Breast epithelium (tissue), 4 donors: ENCODE measurements at regions not wholly inside any gene's neighbourhood (a gene's known extent, or its start where the extent isn't known, plus 50 kb on each side); places are given as distances from the start of the nearest gene placed in this dataset.

Experiments
- DNase-seq, 2 donors: peaks; one replicate each; pipeline ENCODE4 v3.0.0-alpha.2; 2019; ENCODE audit warnings: low spot score in 2 of 2
- H3K27ac ChIP-seq, 2 donors: fragments of 200-600 bp; sonication (generic) in 1 of 2; one replicate each; pipeline ENCODE4 v1.5.1; 2016 to 2019; ENCODE audit warnings: mild to moderate bottlenecking in 1 of 2
- H3K27me3 ChIP-seq, 2 donors: fragments of 200-600 bp; sonication (generic) in 1 of 2; one replicate each; pipeline versions ENCODE4 v1.5.1 to v1.6.0; 2017 to 2019; ENCODE audit warnings: control low read depth in 1 of 2, mild to moderate bottlenecking in 1 of 2
- H3K36me3 ChIP-seq: fragments of 200-600 bp; one replicate; pipeline ENCODE4 v1.5.1; 2019
- H3K4me1 ChIP-seq, 2 donors: fragments of 200-600 bp; sonication (generic); one replicate each; pipeline ENCODE4 v1.5.1; 2016 to 2019; ENCODE audit warnings: control low read depth in 1 of 2
- H3K4me3 ChIP-seq, 3 donors: fragments of 200-600 bp; sonication (generic); 1 replicate in 2 of 3; 2 replicates in 1 of 3; pipeline ENCODE4 v1.5.1; 2016 to 2019; ENCODE audit warnings: mild to moderate bottlenecking in 3 of 3, moderate library complexity in 2 of 3
- H3K9me3 ChIP-seq, 2 donors: fragments of 200-600 bp; sonication (generic) in 1 of 2; one replicate each; pipeline ENCODE4 v1.5.1; 2016 to 2019; ENCODE audit warnings: control low read depth in 1 of 2
- CTCF ChIP-seq, 3 donors: fragments of 450-650 bp; IDR thresholded peaks; one replicate each; pipeline ENCODE4 v1.5.1; 2016 to 2017; ENCODE audit warnings: antibody characterized with exemption in 3 of 3, mild to moderate bottlenecking in 3 of 3, moderate library complexity in 3 of 3
- POLR2A ChIP-seq: fragments of 450-650 bp; IDR thresholded peaks from one replicate; pipeline ENCODE4 v1.6.1; 2016; ENCODE audit warnings: antibody characterized with exemption, mild to moderate bottlenecking, moderate library complexity
- POLR2AphosphoS5 ChIP-seq, 3 donors: sonication (generic); formaldehyde crosslinking; IDR thresholded peaks; one replicate each; pipeline ENCODE4 v1.6.1; 2017; ENCODE audit warnings: antibody characterized with exemption in 3 of 3
- intact Hi-C: fragments of 100-400 bp; cut with DNase I; formaldehyde crosslinking; loops from one replicate; pipeline ENCODE4 v1.15.1; 2023; ENCODE audit warnings: low total_unique reads

- intact Hi-C loops = no loop called here
These were observed 83.9 kb upstream of the SYNDIG1 start for GRCh38 chr20:24385547-24385946.

GRCh38 chr20:24384865-24385264 lies 84.6 kb upstream of the SYNDIG1 start:
- intact Hi-C loops = no loop called here
- TF ChIP-seq POLR2A = no peak
- TF ChIP-seq CTCF (IDR thresholded peaks at IDR 0.05) = no peak
- no peak for TF ChIP-seq POLR2AphosphoS5 (IDR thresholded peaks at IDR 0.05)
- no peak for DNase-seq
- no peak overlapping the region for H3K27ac ChIP-seq
- H3K36me3 ChIP-seq = no peaks in the 10 kb centered on the region
- peaks cover 0 to 13% of the 10 kb centered on the region in 2 donors for H3K27me3 ChIP-seq
- H3K4me3 ChIP-seq = no peak overlapping the region
- no peaks in the 10 kb centered on the region for H3K4me1 ChIP-seq
- H3K9me3 ChIP-seq = no peaks in the 10 kb centered on the region

More at GRCh38 chr20:24385547-24385946, 83.9 kb upstream of the SYNDIG1 start:
- Histone ChIP-seq H3K4me3 (no peak overlapping the region), H3K36me3 (no peaks in the 10 kb centered on the region), H3K27ac (no peak overlapping the region), H3K27me3 (peaks cover 0 to 17% of the 10 kb centered on the region in 2 donors), H3K9me3 (no peaks in the 10 kb centered on the region), H3K4me1 (no peaks in the 10 kb centered on the region)
- DNase-seq = no peak
- no peak for TF ChIP-seq CTCF (IDR thresholded peaks at IDR 0.05)
- no peak for TF ChIP-seq POLR2A
- TF ChIP-seq POLR2AphosphoS5 (IDR thresholded peaks at IDR 0.05) = no peak

- Histone ChIP-seq H3K27me3 (peaks cover 0 to 13% of the 10 kb centered on the region in 2 donors), H3K9me3 (no peaks in the 10 kb centered on the region), H3K36me3 (no peaks in the 10 kb centered on the region), H3K27ac (no peak overlapping the region), H3K4me1 (no peaks in the 10 kb centered on the region), H3K4me3 (no peak overlapping the region)
- DNase-seq = no peak
- intact Hi-C loops = no loop called here
- TF ChIP-seq POLR2AphosphoS5 (IDR thresholded peaks at IDR 0.05) = no peak
These were observed 86.7 kb upstream of the SYNDIG1 start for GRCh38 chr20:24382743-24383142.

GRCh38 chr20:24382331-24382730 lies 87.1 kb upstream of the SYNDIG1 start:
- intact Hi-C loops = no loop called here
- H3K27ac ChIP-seq = no peak overlapping the region
- H3K4me3 ChIP-seq = no peak overlapping the region
- no peaks in the 10 kb centered on the region for H3K9me3 ChIP-seq
- no peaks in the 10 kb centered on the region for H3K4me1 ChIP-seq
- TF ChIP-seq POLR2AphosphoS5 (IDR thresholded peaks at IDR 0.05) (no peak), POLR2A (no peak), CTCF (IDR thresholded peaks at IDR 0.05) (no peak)
- H3K27me3 ChIP-seq = peaks cover 0 to 13% of the 10 kb centered on the region in 2 donors
- no peak for DNase-seq
- no peaks in the 10 kb centered on the region for H3K36me3 ChIP-seq

GRCh38 chr20:24381886-24382285 lies 87.5 kb upstream of the SYNDIG1 start:
- Histone ChIP-seq H3K4me1 (no peaks in the 10 kb centered on the region), H3K27me3 (peaks cover 0 to 13% of the 10 kb centered on the region in 2 donors), H3K27ac (no peak overlapping the region), H3K36me3 (no peaks in the 10 kb centered on the region), H3K9me3 (no peaks in the 10 kb centered on the region), H3K4me3 (no peak overlapping the region)
- TF ChIP-seq POLR2A (no peak), CTCF (IDR thresholded peaks at IDR 0.05) (no peak), POLR2AphosphoS5 (IDR thresholded peaks at IDR 0.05) (no peak)
- DNase-seq = no peak
- intact Hi-C loops = no loop called here

GRCh38 chr20:24379484-24379927 lies 89.9 kb upstream of the SYNDIG1 start:
- DNase-seq = no peak
- H3K27ac ChIP-seq = no peak overlapping the region

More at GRCh38 chr20:24379484-24379927, 89.9 kb upstream of the SYNDIG1 start:
- TF ChIP-seq CTCF (IDR thresholded peaks at IDR 0.05) = no peak
- TF ChIP-seq POLR2AphosphoS5 (IDR thresholded peaks at IDR 0.05) = no peak
- no peak for TF ChIP-seq POLR2A
- Histone ChIP-seq H3K4me3 (no peak overlapping the region), H3K27me3 (peaks cover 0 to 6% of the 10 kb centered on the region in 2 donors), H3K4me1 (no peaks in the 10 kb centered on the region), H3K36me3 (no peaks in the 10 kb centered on the region), H3K9me3 (no peaks in the 10 kb centered on the region)
- intact Hi-C loops = no loop called here
